GM19438 (cell line): ENCODE measurements at regions not wholly inside any gene's neighbourhood (a gene's known extent, or its start where the extent isn't known, plus 50 kb on each side); places are given as distances from the start of the nearest gene placed in this dataset.
"Not testable (repeated sequence)": the region's sequence is repeated elsewhere in the genome, so short reads cannot be mapped to it uniquely, and the experiment has no call there.

Source experiments
- ATAC-seq: cut with Tn5 transposase; IDR thresholded peaks from one replicate; pipeline ENCODE4 v1.9.1; 2021; ENCODE audit warnings: low read depth; ENCODE audit not compliant: unreplicated experiment

GRCh38 chr16:59964232-59964924 lies 1230.3 kb upstream of the GOT2 start:
- ATAC-seq: no peak

- no peak for ATAC-seq
Measured at GRCh38 chr16:59959311-59959710, 1225.2 kb upstream of the GOT2 start.

GRCh38 chr16:59950431-59950830 lies 1216.3 kb upstream of the GOT2 start:
- ATAC-seq: no peak

GRCh38 chr16:59944041-59944440 lies 1209.9 kb upstream of the GOT2 start:
- not testable (repeated sequence) for ATAC-seq

GRCh38 chr16:59941594-59941993 lies 1207.5 kb upstream of the GOT2 start:
- ATAC-seq: no peak

GRCh38 chr16:59920054-59920453 lies 1185.9 kb upstream of the GOT2 start:
- ATAC-seq: no peak

GRCh38 chr16:59913666-59914065 lies 1179.5 kb upstream of the GOT2 start:
- ATAC-seq: no peak

GRCh38 chr16:59909262-59909661 lies 1175.1 kb upstream of the GOT2 start:
- no peak for ATAC-seq

- no peak for ATAC-seq
Measured at GRCh38 chr16:59907611-59908010, 1173.5 kb upstream of the GOT2 start.

- no peak for ATAC-seq
Measured at GRCh38 chr16:59905606-59906005, 1171.5 kb upstream of the GOT2 start.

GRCh38 chr16:59905131-59905530 lies 1171.0 kb upstream of the GOT2 start:
- no peak for ATAC-seq

GRCh38 chr16:59899940-59900339 lies 1165.8 kb upstream of the GOT2 start:
- ATAC-seq: no peak

GRCh38 chr16:59892376-59892775 lies 1158.3 kb upstream of the GOT2 start:
- ATAC-seq: no peak

- ATAC-seq: no peak
Measured at GRCh38 chr16:59887856-59888255, 1153.7 kb upstream of the GOT2 start.

- no peak for ATAC-seq
Measured at GRCh38 chr16:59886021-59886420, 1151.9 kb upstream of the GOT2 start.

- ATAC-seq: no peak
Measured at GRCh38 chr16:59881376-59881775, 1147.3 kb upstream of the GOT2 start.

GRCh38 chr16:59880611-59881010 lies 1146.5 kb upstream of the GOT2 start:
- ATAC-seq: no peak

- no peak for ATAC-seq
Measured at GRCh38 chr16:59878999-59879398, 1144.9 kb upstream of the GOT2 start.

- ATAC-seq: no peak
Measured at GRCh38 chr16:59878479-59878878, 1144.4 kb upstream of the GOT2 start.

- ATAC-seq: no peak
Measured at GRCh38 chr16:59864981-59865666, 1131.0 kb upstream of the GOT2 start.

- ATAC-seq: no peak
Measured at GRCh38 chr16:59859676-59860402, 1125.7 kb upstream of the GOT2 start.
